Spleen (tissue), 7 donors: ENCODE measurements at regions not wholly inside any gene's neighbourhood (a gene's known extent, or its start where the extent isn't known, plus 50 kb on each side); places are given as distances from the start of the nearest gene placed in this dataset.

Experiments
- POLR2A ChIP-seq, 3 donors: fragments of 450-650 bp; IDR thresholded peaks; one replicate each; pipeline ENCODE4 v1.5.1; 2017; ENCODE audit warnings: antibody characterized with exemption in 3 of 3, mild to moderate bottlenecking in 1 of 3
- POLR2AphosphoS5 ChIP-seq, 3 donors: sonication (generic); formaldehyde crosslinking; IDR thresholded peaks; one replicate each; pipeline ENCODE4 v1.5.1; 2017; ENCODE audit warnings: antibody characterized with exemption in 3 of 3
- TF ChIP-seq, protein P1 (sequence below), 11 experiments: fragments of 200-600 bp in 7 of 11; fragments of 450-650 bp in 4 of 11; sonication (generic) in 4 of 11; IDR thresholded peaks in 8 of 11; conservative IDR thresholded peaks in 3 of 11; 1 replicate in 7 of 11; 2 replicates in 4 of 11; pipeline versions ENCODE4 v1.4.0 to v1.8.0; 2016 to 2021; ENCODE audit warnings: antibody characterized with exemption in 11 of 11, inconsistent platforms in 4 of 11, mild to moderate bottlenecking in 1 of 11
- donor health status: DM: no; HTN: no; CAD: no; lungs with moderate emphysema.
- donor health status: DM: no; HTN: no; CAD: no.
- donor health status: DM: no; HTN: no; CAD: no.

DNA sequence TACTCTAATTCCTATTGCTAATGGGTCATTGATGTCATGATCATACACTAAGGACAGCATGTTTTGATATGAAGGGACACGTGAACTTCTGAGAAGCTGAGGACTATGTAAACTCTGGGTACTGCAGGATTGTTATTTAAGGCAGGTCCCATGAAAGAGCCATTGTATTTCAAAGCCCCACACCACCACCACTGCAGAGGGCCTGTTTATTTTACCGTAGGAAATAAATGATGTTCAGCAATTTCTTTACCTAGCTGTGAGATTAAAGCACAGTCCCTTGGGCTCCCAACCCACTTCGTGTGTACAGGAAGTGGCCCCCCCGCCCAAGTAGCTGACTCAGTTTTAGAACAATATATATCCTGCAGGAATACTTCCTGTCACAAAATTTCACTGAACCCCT lies 89.8 kb upstream of the ACSL4 start:
- TF ChIP-seq, protein P1, sequence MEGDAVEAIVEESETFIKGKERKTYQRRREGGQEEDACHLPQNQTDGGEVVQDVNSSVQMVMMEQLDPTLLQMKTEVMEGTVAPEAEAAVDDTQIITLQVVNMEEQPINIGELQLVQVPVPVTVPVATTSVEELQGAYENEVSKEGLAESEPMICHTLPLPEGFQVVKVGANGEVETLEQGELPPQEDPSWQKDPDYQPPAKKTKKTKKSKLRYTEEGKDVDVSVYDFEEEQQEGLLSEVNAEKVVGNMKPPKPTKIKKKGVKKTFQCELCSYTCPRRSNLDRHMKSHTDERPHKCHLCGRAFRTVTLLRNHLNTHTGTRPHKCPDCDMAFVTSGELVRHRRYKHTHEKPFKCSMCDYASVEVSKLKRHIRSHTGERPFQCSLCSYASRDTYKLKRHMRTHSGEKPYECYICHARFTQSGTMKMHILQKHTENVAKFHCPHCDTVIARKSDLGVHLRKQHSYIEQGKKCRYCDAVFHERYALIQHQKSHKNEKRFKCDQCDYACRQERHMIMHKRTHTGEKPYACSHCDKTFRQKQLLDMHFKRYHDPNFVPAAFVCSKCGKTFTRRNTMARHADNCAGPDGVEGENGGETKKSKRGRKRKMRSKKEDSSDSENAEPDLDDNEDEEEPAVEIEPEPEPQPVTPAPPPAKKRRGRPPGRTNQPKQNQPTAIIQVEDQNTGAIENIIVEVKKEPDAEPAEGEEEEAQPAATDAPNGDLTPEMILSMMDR (IDR thresholded peaks at IDR 0.05 in 8 of 11, conservative IDR thresholded peaks at IDR 0.05 in 3 of 11), result no peak
- TF ChIP-seq POLR2A (IDR thresholded peaks at IDR 0.05) (no peak), POLR2AphosphoS5 (IDR thresholded peaks at IDR 0.05) (no peak)
